Panc1 (cell line): ENCODE measurements at regions not wholly inside any gene's neighbourhood (a gene's known extent, or its start where the extent isn't known, plus 50 kb on each side); places are given as distances from the start of the nearest gene placed in this dataset.

Source experiments
- ATAC-seq: fragments of 200-7000 bp; cut with Tn5 transposase; 2 replicates; pipeline ENCODE4 v1.9.1; 2020; ENCODE audit warnings: mild to moderate bottlenecking, moderate library complexity
- BruUV-seq: library from RNA; stranded (reverse); fragments of 400-500 nt; replicated peaks from 2 replicates; lab custom pipeline; 2021; lab: Mats Ljungman, UMichigan
- CTCF ChIA-PET: fragments of 300-600 bp; sonication (Branson Sonifier 250); formaldehyde crosslinking; loops from one replicate; lab custom pipeline; 2022; ENCODE audit warnings: antibody characterized with exemption; lab: Charles Lee
- POLR2A ChIA-PET: fragments of 300-600 bp; sonication (Branson Sonifier 250); formaldehyde crosslinking; loops from one replicate; lab custom pipeline; 2022; ENCODE audit warnings: antibody characterized with exemption; lab: Charles Lee
- DNase-seq: peaks from one replicate; pipeline ENCODE4 v3.0.0-alpha.2; 2010; ENCODE audit warnings: low read depth, low spot score
- H3K27ac ChIP-seq: 2 replicates; pipeline ENCODE4 v1.5.1; 2011; ENCODE audit warnings: mild to moderate bottlenecking, low read length, inconsistent platforms
- H3K27me3 ChIP-seq: fragments of 200-500 bp; sonication (Bioruptor generic); 2 replicates; pipeline ENCODE4 v1.6.0; 2014; ENCODE audit warnings: low read length, inconsistent platforms; ENCODE audit not compliant: control insufficient read depth, insufficient read depth
- H3K36me3 ChIP-seq: fragments of 200-500 bp; sonication (Bioruptor generic); 2 replicates; pipeline ENCODE4 v1.5.1; 2014; ENCODE audit warnings: inconsistent platforms, mild to moderate bottlenecking, low read length, moderate library complexity; ENCODE audit not compliant: control insufficient read depth, insufficient read depth
- H3K4me1 ChIP-seq: 2 replicates; pipeline ENCODE4 v1.5.1; 2011; ENCODE audit warnings: inconsistent platforms, mild to moderate bottlenecking, low read length, moderate library complexity; ENCODE audit not compliant: control insufficient read depth, insufficient read depth
- H3K4me3 ChIP-seq, 2 experiments: 2 replicates each; pipeline ENCODE4 v1.5.1; 2011 to 2012; ENCODE audit warnings: low read depth in 2 of 2, low read length in 2 of 2, mild to moderate bottlenecking in 2 of 2, inconsistent platforms in 1 of 2, moderate library complexity in 1 of 2
- H3K9me3 ChIP-seq: fragments of 200-500 bp; sonication (Bioruptor generic); 2 replicates; pipeline ENCODE4 v1.5.1; 2014; ENCODE audit warnings: low read depth, mild to moderate bottlenecking, inconsistent platforms, low read length, moderate library complexity; ENCODE audit not compliant: control insufficient read depth, insufficient read depth
- CTCF ChIP-seq: fragments of 450-650 bp; IDR thresholded peaks from 2 replicates; pipeline ENCODE4 v1.5.1; 2017; ENCODE audit warnings: mild to moderate bottlenecking
- POLR2AphosphoS5 ChIP-seq: IDR thresholded peaks from 2 replicates; pipeline ENCODE4 v1.6.1; 2012; ENCODE audit warnings: mild to moderate bottlenecking, low read depth, low read length, moderate library complexity
- REST ChIP-seq, 2 experiments: IDR thresholded peaks; 2 replicates each; pipeline ENCODE4 v1.6.1; 2011 to 2012; ENCODE audit warnings: low read depth in 2 of 2, control low read depth in 1 of 2, low read length in 1 of 2, mild to moderate bottlenecking in 1 of 2, moderate library complexity in 1 of 2; ENCODE audit not compliant: insufficient read depth in 1 of 2
- SIN3A ChIP-seq: IDR thresholded peaks from 2 replicates; pipeline ENCODE4 v1.6.1; 2012; ENCODE audit warnings: low read depth, mild to moderate bottlenecking, low read length, moderate library complexity, borderline replicate concordance; ENCODE audit not compliant: insufficient read depth
- TCF7L2 ChIP-seq: IDR thresholded peaks from 2 replicates; pipeline ENCODE4 v1.6.1; 2011; ENCODE audit warnings: mild to moderate bottlenecking, low read depth, low read length, inconsistent platforms
- in situ Hi-C: cut with HindIII; loops from 2 replicates; pipeline ENCODE4 v1.10.0; 2016; ENCODE audit warnings: low sequenced_read_pairs, low pct_unique_long_range_greater_than_20kb
- intact Hi-C: fragments of 100-400 bp; cut with micrococcal nuclease; formaldehyde crosslinking; loops from one replicate; pipeline ENCODE4 v1.10.0; 2022; ENCODE audit not compliant: unreplicated experiment

DNA sequence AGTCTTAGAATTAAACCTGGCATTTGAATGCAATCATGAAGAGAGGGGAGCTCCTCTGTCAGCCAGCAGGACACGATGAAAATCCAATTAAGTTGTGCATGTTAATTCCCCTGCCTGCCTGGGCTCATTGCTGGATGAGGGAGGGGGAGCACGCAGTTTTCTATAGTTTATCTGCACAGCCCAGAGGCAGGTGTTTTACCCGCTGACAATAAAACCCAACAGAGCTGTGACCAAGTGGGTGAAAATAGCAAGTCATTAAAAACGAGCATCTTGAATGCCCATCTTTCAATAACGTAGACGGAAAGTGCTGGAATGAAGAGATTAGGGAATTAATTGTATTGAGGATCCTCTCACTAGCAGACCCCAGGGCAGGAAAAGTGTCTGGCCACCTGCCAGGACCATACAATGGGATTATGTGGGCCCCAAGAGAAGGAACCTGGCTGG lies 100.1 kb upstream of the FAM20C start:
- H3K4me3 ChIP-seq: no peak overlapping the region
- H3K36me3 ChIP-seq: no peaks in the 10 kb centered on the region
- BruUV-seq: no TSS peak
- DNase-seq (no peak), ATAC-seq (no peak)
- ChIA-PET POLR2A (no interaction called here), CTCF (no interaction called here)
- intact Hi-C loops (no loop called here), in situ Hi-C loops (no loop called here)
- TF ChIP-seq POLR2AphosphoS5 (no peak), REST (IDR thresholded peaks at IDR 0.05; ENCODE audit: insufficient read depth in 1 of 2, low read depth in 2 of 2, low read length in 1 of 2) (no peak), TCF7L2 (no peak), CTCF (no peak), SIN3A (no peak)
- no peaks in the 10 kb centered on the region for H3K9me3 ChIP-seq
- H3K27ac ChIP-seq: no peak overlapping the region
- H3K27me3 ChIP-seq: no peaks in the 10 kb centered on the region; the same call in 1 of the 2 replicates
- no peaks in the 10 kb centered on the region for H3K4me1 ChIP-seq

DNA sequence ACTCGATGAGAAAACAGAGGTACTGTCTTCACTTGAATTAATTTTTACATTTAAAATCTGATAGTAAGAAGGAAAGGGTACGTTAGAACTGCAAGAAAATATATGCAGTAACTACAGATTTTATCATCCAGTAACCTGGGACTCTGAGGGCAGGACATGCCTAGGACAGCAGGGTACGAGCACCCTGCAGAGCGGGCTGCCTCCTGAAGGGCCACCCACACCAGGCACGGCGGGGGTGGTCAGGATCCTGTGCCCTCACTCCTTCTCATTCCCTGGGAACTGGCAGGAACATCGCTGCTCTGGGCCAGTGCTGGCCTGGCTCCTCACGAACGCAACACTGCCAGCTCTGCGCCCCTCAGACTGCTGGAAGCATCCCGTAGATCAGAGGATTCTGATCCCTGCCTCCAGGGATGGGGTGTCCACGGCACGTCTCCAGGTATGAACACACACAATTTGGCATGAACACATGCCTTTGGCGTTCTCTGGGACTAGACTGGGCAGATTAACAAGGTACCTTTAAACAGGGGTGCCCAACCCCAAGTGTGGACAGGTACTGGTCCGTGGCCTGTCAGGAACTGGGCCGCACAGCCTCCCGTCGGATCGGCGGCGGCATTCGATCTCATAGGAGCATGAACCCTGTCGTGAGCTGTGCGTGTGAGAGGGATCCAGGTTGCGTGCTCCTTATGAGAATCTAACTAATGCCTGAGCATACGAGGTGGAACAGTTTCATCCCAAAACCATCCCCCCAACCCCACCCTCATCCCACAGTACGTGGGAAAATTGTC lies 99.3 kb upstream of the FAM20C start:
- TF ChIP-seq TCF7L2 (no peak), POLR2AphosphoS5 (no peak), CTCF (no peak), SIN3A (no peak), REST (IDR thresholded peaks at IDR 0.05; ENCODE audit: insufficient read depth in 1 of 2, low read depth in 2 of 2, low read length in 1 of 2) (no peak)
- BruUV-seq: no TSS peak
- ATAC-seq: no peak
- ChIA-PET POLR2A (no interaction called here), CTCF (interaction anchor here (0.6 kb wide), 1 partner anchor 84 kb away, joined by 3 read pairs; no protein-coding TSS in a partner anchor)
- no peaks in the 10 kb centered on the region for H3K9me3 ChIP-seq
- no peaks in the 10 kb centered on the region for H3K36me3 ChIP-seq
- in situ Hi-C loops (no loop called here), intact Hi-C loops (no loop called here)
- no peak for DNase-seq
- no peak overlapping the region for H3K4me3 ChIP-seq
- H3K4me1 ChIP-seq: no peaks in the 10 kb centered on the region
- no peaks in the 10 kb centered on the region; the same call in 1 of the 2 replicates for H3K27me3 ChIP-seq
- H3K27ac ChIP-seq: no peak overlapping the region
